Naive thymus-derived CD8-positive, alpha-beta T cell (primary cell): ENCODE measurements at regions not wholly inside any gene's neighbourhood (a gene's known extent, or its start where the extent isn't known, plus 50 kb on each side); places are given as distances from the start of the nearest gene placed in this dataset.

ENCODE experiments used
- ATAC-seq, 2 donors: fragments of 150-1000 bp; cut with Tn5 transposase in 1 of 2; sonication (Bioruptor Pico), chemical (Tn5 transposase) in 1 of 2; 1 replicate in 1 of 2; 2 replicates in 1 of 2; pipeline ENCODE4 v1.10.0; 2021; ENCODE audit warnings: mild to moderate bottlenecking in 2 of 2, moderate library complexity in 2 of 2
- POLR2A ChIA-PET: fragments of 350-600 bp; sonication (Branson Sonifier 250); formaldehyde crosslinking; loops from one replicate; lab custom pipeline; 2021; ENCODE audit warnings: antibody characterized with exemption; lab: Charles Lee
- DNase-seq, 10 donors: peaks; one replicate each; pipeline versions ENCODE4 v3.0.0 to v3.0.0-alpha.2; 2020 to 2022
- H3K27ac Mint-ChIP-seq, 10 donors: one replicate each; pipeline ENCODE4 v1.8.0; 2020 to 2022; ENCODE audit warnings: mild to moderate bottlenecking in 10 of 10, mixed read lengths in 10 of 10, moderate library complexity in 4 of 10, inconsistent platforms in 1 of 10
- H3K27me3 Mint-ChIP-seq, 5 donors: one replicate each; pipeline ENCODE4 v1.8.0; 2021 to 2022; ENCODE audit warnings: mixed read lengths in 5 of 5
- H3K36me3 Mint-ChIP-seq, 3 donors: one replicate each; pipeline ENCODE4 v1.8.0; 2020 to 2022; ENCODE audit warnings: mixed read lengths in 3 of 3, mild to moderate bottlenecking in 2 of 3, inconsistent platforms in 1 of 3
- H3K4me1 Mint-ChIP-seq, 4 donors: one replicate each; pipeline ENCODE4 v1.8.0; 2021 to 2022; ENCODE audit warnings: mixed read lengths in 4 of 4
- H3K4me3 Mint-ChIP-seq, 10 donors: one replicate each; pipeline ENCODE4 v1.8.0; 2020 to 2022; ENCODE audit warnings: mild to moderate bottlenecking in 10 of 10, mixed read lengths in 10 of 10, moderate library complexity in 6 of 10, inconsistent platforms in 1 of 10
- H3K9me3 Mint-ChIP-seq, 9 donors: one replicate each; pipeline ENCODE4 v1.8.0; 2020 to 2022; ENCODE audit warnings: mixed read lengths in 9 of 9, mild to moderate bottlenecking in 3 of 9, inconsistent platforms in 1 of 9, moderate library complexity in 1 of 9

GRCh38 chr3:190252080-190252479, 70.2 kb downstream of the CLDN1 start:
- peaks cover 0 to 8% (median 0%) of the 10 kb centered on the region in 5 donors for H3K27me3 Mint-ChIP-seq
- H3K4me3 Mint-ChIP-seq: no peak overlapping the region
- ATAC-seq (no peak), DNase-seq (no peak)
- POLR2A ChIA-PET: no interaction called here
- H3K9me3 Mint-ChIP-seq: peaks cover 0 to 25% (median 2%) of the 10 kb centered on the region in 9 donors
- H3K36me3 Mint-ChIP-seq: no peaks in the 10 kb centered on the region
- H3K27ac Mint-ChIP-seq: no peak overlapping the region
- H3K4me1 Mint-ChIP-seq: no peaks in the 10 kb centered on the region

- Mint-ChIP-seq H3K9me3 (peaks cover 7 to 44% (median 20%) of the 10 kb centered on the region in 9 donors), H3K36me3 (peaks cover 0 to 18% (median 4%) of the 10 kb centered on the region in 3 donors), H3K4me1 (no peaks in the 10 kb centered on the region), H3K27ac (no peak overlapping the region), H3K4me3 (no peak overlapping the region), H3K27me3 (peaks cover 0 to 6% (median 0%) of the 10 kb centered on the region in 5 donors)
- no peak for ATAC-seq
- DNase-seq: no peak
- POLR2A ChIA-PET: no interaction called here
Observed at GRCh38 chr3:190249414-190249813, 72.8 kb downstream of the CLDN1 start.

DNA sequence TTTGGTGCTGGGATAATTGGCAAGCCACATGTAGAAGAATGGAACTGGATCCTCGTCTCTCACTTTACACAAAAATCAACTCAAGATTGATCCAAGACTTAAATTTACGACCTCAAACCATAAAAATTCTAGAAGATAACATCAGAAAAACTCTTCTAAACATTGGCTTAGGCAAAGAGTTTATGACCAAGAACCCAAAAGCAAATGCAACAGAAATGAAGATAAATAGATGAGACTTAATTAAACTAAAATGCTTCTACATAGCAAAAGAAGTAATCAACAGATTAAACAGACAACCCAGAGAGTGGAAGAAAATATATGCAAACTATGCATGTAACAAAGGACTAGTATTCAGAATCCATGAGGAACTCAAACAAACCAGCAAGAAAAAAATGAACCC, 80.1 kb downstream of the CLDN1 start:
- no peak for DNase-seq
- POLR2A ChIA-PET: no interaction called here

GRCh38 chr3:190239325-190239724, 82.9 kb downstream of the CLDN1 start:
- Mint-ChIP-seq H3K36me3 (peaks cover 0 to 17% (median 2%) of the 10 kb centered on the region in 3 donors), H3K27me3 (peaks cover 2 to 10% (median 8%) of the 10 kb centered on the region in 5 donors), H3K4me1 (no peaks in the 10 kb centered on the region), H3K4me3 (no peak overlapping the region), H3K9me3 (peaks cover 13 to 45% (median 28%) of the 10 kb centered on the region in 9 donors), H3K27ac (no peak overlapping the region)
- POLR2A ChIA-PET: no interaction called here
- no peak for DNase-seq
- ATAC-seq: no peak

More for the DNA sequence above, 80.1 kb downstream of the CLDN1 start:
- Mint-ChIP-seq H3K27ac (no peak overlapping the region), H3K9me3 (peaks cover 19 to 71% (median 48%) of the 10 kb centered on the region in 9 donors), H3K36me3 (peaks cover 0 to 35% (median 5%) of the 10 kb centered on the region in 3 donors), H3K4me1 (no peaks in the 10 kb centered on the region), H3K4me3 (no peak overlapping the region), H3K27me3 (peaks cover 0 to 8% (median 2%) of the 10 kb centered on the region in 5 donors)
- no peak for ATAC-seq

DNA sequence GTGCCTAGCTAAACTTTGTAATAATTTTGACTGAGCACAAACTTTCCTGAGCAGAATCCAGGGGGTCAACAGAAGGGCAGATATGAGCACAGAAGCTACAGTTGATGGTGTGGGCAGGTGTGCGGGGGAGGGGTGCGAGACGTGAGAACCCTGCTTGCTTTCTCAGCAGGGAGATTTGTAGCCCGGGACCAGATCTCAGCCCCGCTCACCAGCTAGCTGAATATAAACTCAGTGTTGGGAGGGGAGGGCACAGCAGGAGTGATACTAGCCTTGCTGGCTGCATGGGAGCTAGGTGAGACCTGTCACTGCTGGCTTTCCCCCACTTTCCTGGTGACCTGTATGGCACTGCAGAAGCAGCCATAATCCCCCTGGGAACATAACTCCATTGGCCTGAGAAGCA, 83.4 kb downstream of the CLDN1 start:
- peaks cover 13 to 41% (median 25%) of the 10 kb centered on the region in 9 donors for H3K9me3 Mint-ChIP-seq
- DNase-seq (no peak), ATAC-seq (no peak)
- no peaks in the 10 kb centered on the region for H3K4me1 Mint-ChIP-seq
- H3K4me3 Mint-ChIP-seq: no peak overlapping the region
- peaks cover 2 to 11% (median 8%) of the 10 kb centered on the region in 5 donors for H3K27me3 Mint-ChIP-seq
- no peak overlapping the region for H3K27ac Mint-ChIP-seq
- POLR2A ChIA-PET: no interaction called here
- peaks cover 0 to 17% (median 2%) of the 10 kb centered on the region in 3 donors for H3K36me3 Mint-ChIP-seq

- Mint-ChIP-seq H3K4me1 (no peaks in the 10 kb centered on the region), H3K9me3 (peaks cover 0 to 11% (median 3%) of the 10 kb centered on the region in 9 donors)
- POLR2A ChIA-PET: no interaction called here
Observed at GRCh38 chr3:190234621-190235020, 87.6 kb downstream of the CLDN1 start.

GRCh38 chr3:190229632-190230424, 92.4 kb downstream of the CLDN1 start:
- Mint-ChIP-seq H3K9me3 (no peaks in the 10 kb centered on the region), H3K4me3 (no peak overlapping the region), H3K27me3 (peaks cover 0 to 9% (median 5%) of the 10 kb centered on the region in 5 donors), H3K27ac (no peak overlapping the region), H3K4me1 (no peaks in the 10 kb centered on the region), H3K36me3 (no peaks in the 10 kb centered on the region)
- ATAC-seq: no peak
- DNase-seq: no peak
- POLR2A ChIA-PET: no interaction called here

More at GRCh38 chr3:190234621-190235020, 87.6 kb downstream of the CLDN1 start:
- no peak overlapping the region for H3K27ac Mint-ChIP-seq
- ATAC-seq (no peak), DNase-seq (no peak)
- peaks cover 0 to 4% (median 2%) of the 10 kb centered on the region in 3 donors for H3K36me3 Mint-ChIP-seq
- H3K27me3 Mint-ChIP-seq: peaks cover under 1 to 15% (median 10%) of the 10 kb centered on the region in 5 donors
- H3K4me3 Mint-ChIP-seq: no peak overlapping the region

- DNase-seq (no peak), ATAC-seq (no peak)
- POLR2A ChIA-PET: no interaction called here
- no peak overlapping the region for H3K27ac Mint-ChIP-seq
- H3K4me1 Mint-ChIP-seq: no peaks in the 10 kb centered on the region
- peaks cover 0 to 11% (median 6%) of the 10 kb centered on the region in 5 donors for H3K27me3 Mint-ChIP-seq
- no peaks in the 10 kb centered on the region for H3K9me3 Mint-ChIP-seq
- no peaks in the 10 kb centered on the region for H3K36me3 Mint-ChIP-seq
- no peak overlapping the region for H3K4me3 Mint-ChIP-seq
Observed at GRCh38 chr3:190227064-190227463, 95.2 kb downstream of the CLDN1 start.

DNA sequence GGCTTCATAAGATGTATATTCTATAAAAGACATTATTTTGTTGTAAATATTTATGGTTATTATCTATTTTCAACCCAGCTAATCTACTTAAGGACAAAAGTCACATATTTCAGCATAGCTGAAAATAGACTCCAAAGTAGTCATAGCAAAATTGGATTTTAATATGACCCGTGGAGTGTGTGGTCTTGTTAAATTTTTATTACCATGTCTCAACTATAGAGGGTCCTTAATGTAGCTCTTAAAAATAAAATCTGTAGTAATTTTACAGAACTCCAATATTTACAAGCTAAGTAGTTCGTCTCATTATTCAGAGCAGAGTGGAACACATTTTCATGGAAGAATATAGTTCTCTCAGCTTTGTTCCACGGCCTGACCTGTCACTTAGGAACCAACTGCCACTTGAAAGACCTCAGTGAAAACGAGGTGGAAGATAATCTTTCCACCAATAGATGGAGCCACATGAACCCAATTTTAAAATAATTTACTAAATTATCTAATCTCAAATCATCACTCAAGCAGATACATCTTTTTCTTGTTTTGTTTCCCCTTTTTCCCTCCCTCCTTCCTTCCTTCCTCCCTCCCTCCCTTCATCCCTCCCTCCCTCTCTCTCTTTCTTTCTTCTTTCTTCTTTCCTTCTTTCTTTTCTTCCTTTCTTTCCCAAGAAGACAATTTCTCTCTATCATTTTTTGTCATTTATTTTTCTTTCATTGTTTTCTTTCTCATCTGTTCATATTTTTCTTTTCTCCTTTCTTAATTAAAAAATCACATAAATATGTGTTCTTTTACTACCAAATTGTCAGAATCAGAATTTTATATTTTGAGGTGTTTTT, 97.2 kb downstream of the CLDN1 start:
- Mint-ChIP-seq H3K9me3 (peaks cover 0 to 10% (median 0%) of the 10 kb centered on the region in 9 donors), H3K27me3 (peaks cover 0 to 23% (median 6%) of the 10 kb centered on the region in 5 donors), H3K4me3 (no peak overlapping the region), H3K4me1 (no peaks in the 10 kb centered on the region), H3K36me3 (peaks cover 0 to 4% (median 0%) of the 10 kb centered on the region in 3 donors), H3K27ac (no peak overlapping the region)
- ATAC-seq (no peak), DNase-seq (peak in 3 of 10 donors; percentile 14 to 27 (median 26))
- POLR2A ChIA-PET: no interaction called here

GRCh38 chr3:190224456-190224855, 97.8 kb downstream of the CLDN1 start:
- H3K4me3 Mint-ChIP-seq: no peak overlapping the region
- peaks cover 0 to 4% (median 0%) of the 10 kb centered on the region in 3 donors for H3K36me3 Mint-ChIP-seq
- no peaks in the 10 kb centered on the region for H3K4me1 Mint-ChIP-seq
- ATAC-seq (no peak), DNase-seq (no peak)
- no peak overlapping the region for H3K27ac Mint-ChIP-seq
- POLR2A ChIA-PET: no interaction called here
- peaks cover 0 to 23% (median 6%) of the 10 kb centered on the region in 5 donors for H3K27me3 Mint-ChIP-seq
- peaks cover 0 to 13% (median 0%) of the 10 kb centered on the region in 9 donors for H3K9me3 Mint-ChIP-seq

GRCh38 chr3:190222916-190223315, 99.3 kb downstream of the CLDN1 start:
- H3K36me3 Mint-ChIP-seq: peaks cover 0 to 4% (median 0%) of the 10 kb centered on the region in 3 donors
- no peak overlapping the region for H3K4me3 Mint-ChIP-seq
- peaks cover 0 to 13% (median 0%) of the 10 kb centered on the region in 9 donors for H3K9me3 Mint-ChIP-seq
- no peak for DNase-seq
- no peak for ATAC-seq
- H3K4me1 Mint-ChIP-seq: no peaks in the 10 kb centered on the region
- H3K27me3 Mint-ChIP-seq: peaks cover 0 to 19% (median 3%) of the 10 kb centered on the region in 5 donors
- POLR2A ChIA-PET: no interaction called here
- no peak overlapping the region for H3K27ac Mint-ChIP-seq

GRCh38 chr3:190222360-190222759, 99.9 kb downstream of the CLDN1 start:
- DNase-seq: no peak
- no peak overlapping the region for H3K27ac Mint-ChIP-seq
- no peaks in the 10 kb centered on the region for H3K4me1 Mint-ChIP-seq
- peaks cover 0 to 13% (median 0%) of the 10 kb centered on the region in 9 donors for H3K9me3 Mint-ChIP-seq
- H3K36me3 Mint-ChIP-seq: peaks cover 0 to 4% (median 0%) of the 10 kb centered on the region in 3 donors
- ATAC-seq: no peak
- POLR2A ChIA-PET: no interaction called here
- H3K27me3 Mint-ChIP-seq: peaks cover 0 to 19% (median 3%) of the 10 kb centered on the region in 5 donors
- H3K4me3 Mint-ChIP-seq: no peak overlapping the region
